HEK293 (cell line): ENCODE measurements at regions not wholly inside any gene's neighbourhood (a gene's known extent, or its start where the extent isn't known, plus 50 kb on each side); places are given as distances from the start of the nearest gene placed in this dataset.

Experiments
- CTCF ChIA-PET: fragments of 350-600 bp; formaldehyde crosslinking; extraction: SDS; loops from one replicate; lab custom pipeline; 2021; ENCODE audit warnings: antibody characterized with exemption; lab: Yijun Ruan, JAX
- POLR2A ChIA-PET: fragments of 300-600 bp; formaldehyde crosslinking; extraction: SDS; loops from one replicate; lab custom pipeline; 2020; ENCODE audit warnings: antibody characterized with exemption, inconsistent platforms; lab: Yijun Ruan, JAX
- H3K27ac ChIP-seq: fragments of 200-500 bp; sonication (Bioruptor generic); 2 replicates; pipeline ENCODE4 v1.5.1; 2014; ENCODE audit warnings: low read depth, low read length, control low read depth, inconsistent platforms; ENCODE audit errors: extremely low read depth
- H3K36me3 ChIP-seq, 2 experiments: fragments of 200-500 bp in 1 of 2; sonication (Bioruptor generic) in 1 of 2; 1 replicate in 1 of 2; 2 replicates in 1 of 2; pipeline ENCODE4 v1.5.1; 2014 to 2017; ENCODE audit warnings: inconsistent platforms in 2 of 2, low read length in 2 of 2; ENCODE audit not compliant: control insufficient read depth in 2 of 2, insufficient read depth in 1 of 2
- H3K4me1 ChIP-seq: fragments of 200-500 bp; sonication (Bioruptor generic); 2 replicates; pipeline ENCODE4 v1.5.1; 2014; ENCODE audit warnings: mild to moderate bottlenecking, low read length, inconsistent platforms; ENCODE audit not compliant: control insufficient read depth, insufficient read depth
- H3K4me3 ChIP-seq: 2 replicates; pipeline ENCODE4 v1.5.1; 2011; ENCODE audit warnings: low read depth, mild to moderate bottlenecking, control low read depth, low read length, moderate library complexity
- H3K9me3 ChIP-seq: fragments of 200-500 bp; sonication (Bioruptor generic); 2 replicates; pipeline ENCODE4 v1.5.1; 2014; ENCODE audit warnings: low read depth, low read length, inconsistent platforms; ENCODE audit not compliant: control insufficient read depth, insufficient read depth
- GFI1B ChIP-seq: fragments of 450-650 bp; formaldehyde crosslinking; IDR thresholded peaks from 2 replicates; pipeline ENCODE4 v1.5.1; 2016; ENCODE audit warnings: missing biosample characterization, missing genetic modification characterization
- IKZF3 ChIP-seq: fragments of 450-650 bp; IDR thresholded peaks from 2 replicates; pipeline ENCODE4 v1.5.0; 2018; ENCODE audit warnings: missing biosample characterization, mild to moderate bottlenecking, missing genetic modification characterization, moderate library complexity
- KLF8 ChIP-seq: fragments of 450-650 bp; formaldehyde crosslinking; IDR thresholded peaks from 2 replicates; pipeline ENCODE4 v1.5.1; 2016; ENCODE audit warnings: missing biosample characterization, missing genetic modification characterization
- PRDM1 ChIP-seq: fragments of 450-650 bp; formaldehyde crosslinking; IDR thresholded peaks from 2 replicates; pipeline ENCODE4; 2016; ENCODE audit warnings: missing biosample characterization, missing genetic modification characterization
- ZBTB1 ChIP-seq: fragments of 450-650 bp; formaldehyde crosslinking; IDR thresholded peaks from 2 replicates; pipeline ENCODE4 v1.5.1; 2016; ENCODE audit warnings: missing biosample characterization, missing genetic modification characterization
- ZNF133 ChIP-seq: fragments of 450-650 bp; formaldehyde crosslinking; IDR thresholded peaks from 2 replicates; pipeline ENCODE4 v1.5.1; 2016; ENCODE audit warnings: missing biosample characterization, missing genetic modification characterization
- ZNF221 ChIP-seq: fragments of 450-650 bp; formaldehyde crosslinking; IDR thresholded peaks from 2 replicates; pipeline ENCODE4 v1.5.1; 2017; ENCODE audit warnings: missing biosample characterization, missing genetic modification characterization, borderline replicate concordance
- ZNF341 ChIP-seq: fragments of 450-650 bp; formaldehyde crosslinking; IDR thresholded peaks from 2 replicates; pipeline ENCODE4; 2016; ENCODE audit warnings: low read depth, missing biosample characterization, missing genetic modification characterization
- ZNF404 ChIP-seq: fragments of 450-650 bp; formaldehyde crosslinking; IDR thresholded peaks from 2 replicates; pipeline ENCODE4 v1.5.1; 2017; ENCODE audit warnings: missing biosample characterization, missing genetic modification characterization
- ZNF423 ChIP-seq: fragments of 450-650 bp; formaldehyde crosslinking; IDR thresholded peaks from 2 replicates; pipeline ENCODE4 v1.5.1; 2016; ENCODE audit warnings: missing biosample characterization, missing genetic modification characterization
- ZNF501 ChIP-seq: fragments of 450-650 bp; formaldehyde crosslinking; IDR thresholded peaks from 2 replicates; pipeline ENCODE4 v1.5.1; 2016; ENCODE audit warnings: missing biosample characterization, missing genetic modification characterization
- ZNF530 ChIP-seq: fragments of 450-650 bp; formaldehyde crosslinking; IDR thresholded peaks from 2 replicates; pipeline ENCODE4 v1.5.1; 2016; ENCODE audit warnings: low read depth, missing biosample characterization, missing genetic modification characterization
- ZNF600 ChIP-seq: fragments of 450-650 bp; formaldehyde crosslinking; IDR thresholded peaks from 2 replicates; pipeline ENCODE4 v1.5.1; 2016; ENCODE audit warnings: missing biosample characterization, missing genetic modification characterization
- ZNF654 ChIP-seq: fragments of 450-650 bp; formaldehyde crosslinking; IDR thresholded peaks from 2 replicates; pipeline ENCODE4 v1.5.1; 2016; ENCODE audit warnings: low read depth, missing biosample characterization, missing genetic modification characterization
- ZNF660 ChIP-seq: fragments of 450-650 bp; IDR thresholded peaks from 2 replicates; pipeline ENCODE4 v1.5.1; 2018; ENCODE audit warnings: missing biosample characterization, mild to moderate bottlenecking, missing genetic modification characterization
- ZNF777 ChIP-seq: fragments of 450-650 bp; formaldehyde crosslinking; IDR thresholded peaks from 2 replicates; pipeline ENCODE4 v1.5.1; 2017; ENCODE audit warnings: missing biosample characterization, missing genetic modification characterization, borderline replicate concordance
- ZNF785 ChIP-seq: fragments of 450-650 bp; formaldehyde crosslinking; IDR thresholded peaks from 2 replicates; pipeline ENCODE4 v1.5.1; 2016; ENCODE audit warnings: missing biosample characterization, missing genetic modification characterization
- ZNF830 ChIP-seq: fragments of 450-650 bp; IDR thresholded peaks from 2 replicates; pipeline ENCODE4 v1.5.0; 2018; ENCODE audit warnings: missing biosample characterization, missing genetic modification characterization, low read depth, mild to moderate bottlenecking, moderate library complexity
- ZSCAN30 ChIP-seq: fragments of 450-650 bp; IDR thresholded peaks from 2 replicates; pipeline ENCODE4 v1.5.1; 2018; ENCODE audit warnings: missing biosample characterization, mild to moderate bottlenecking, missing genetic modification characterization, moderate library complexity
- TF ChIP-seq, protein P1 (sequence below): fragments of 450-650 bp; formaldehyde crosslinking; IDR thresholded peaks from 2 replicates; pipeline ENCODE4 v1.5.1; 2016; ENCODE audit warnings: missing biosample characterization, missing genetic modification characterization
- TF ChIP-seq, protein P2 (sequence below): fragments of 450-650 bp; formaldehyde crosslinking; IDR thresholded peaks from 2 replicates; pipeline ENCODE4 v1.5.1; 2016; ENCODE audit warnings: missing biosample characterization, missing genetic modification characterization
- TF ChIP-seq, protein P3 (sequence below): fragments of 450-650 bp; formaldehyde crosslinking; IDR thresholded peaks from 2 replicates; pipeline ENCODE4 v1.5.1; 2016; ENCODE audit warnings: missing biosample characterization, missing genetic modification characterization, borderline replicate concordance
- TF ChIP-seq, protein P4 (sequence below): fragments of 450-650 bp; formaldehyde crosslinking; IDR thresholded peaks from 2 replicates; pipeline ENCODE4 v1.5.1; 2016; ENCODE audit warnings: missing biosample characterization, missing genetic modification characterization

- ChIA-PET POLR2A (no interaction called here), CTCF (interaction anchor here (0.6 to 5.7 kb wide), 6 partner anchors 11 to 685 kb away, joined by 3 to 44 read pairs (median 4); no protein-coding TSS in a partner anchor)
- Histone ChIP-seq H3K36me3 (no peaks in the 10 kb centered on the region), H3K9me3 (no peaks in the 10 kb centered on the region), H3K27ac (no peak overlapping the region), H3K4me3 (no peak overlapping the region), H3K4me1 (peaks cover 11% of the 10 kb centered on the region; the same call in 1 of the 2 replicates)
- TF ChIP-seq, protein P1, sequence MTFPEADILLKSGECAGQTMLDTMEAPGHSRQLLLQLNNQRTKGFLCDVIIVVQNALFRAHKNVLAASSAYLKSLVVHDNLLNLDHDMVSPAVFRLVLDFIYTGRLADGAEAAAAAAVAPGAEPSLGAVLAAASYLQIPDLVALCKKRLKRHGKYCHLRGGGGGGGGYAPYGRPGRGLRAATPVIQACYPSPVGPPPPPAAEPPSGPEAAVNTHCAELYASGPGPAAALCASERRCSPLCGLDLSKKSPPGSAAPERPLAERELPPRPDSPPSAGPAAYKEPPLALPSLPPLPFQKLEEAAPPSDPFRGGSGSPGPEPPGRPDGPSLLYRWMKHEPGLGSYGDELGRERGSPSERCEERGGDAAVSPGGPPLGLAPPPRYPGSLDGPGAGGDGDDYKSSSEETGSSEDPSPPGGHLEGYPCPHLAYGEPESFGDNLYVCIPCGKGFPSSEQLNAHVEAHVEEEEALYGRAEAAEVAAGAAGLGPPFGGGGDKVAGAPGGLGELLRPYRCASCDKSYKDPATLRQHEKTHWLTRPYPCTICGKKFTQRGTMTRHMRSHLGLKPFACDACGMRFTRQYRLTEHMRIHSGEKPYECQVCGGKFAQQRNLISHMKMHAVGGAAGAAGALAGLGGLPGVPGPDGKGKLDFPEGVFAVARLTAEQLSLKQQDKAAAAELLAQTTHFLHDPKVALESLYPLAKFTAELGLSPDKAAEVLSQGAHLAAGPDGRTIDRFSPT (tag by site-specific recombination), result no peak
- TF ChIP-seq ZNF600 (tag by site-specific recombination) (no peak), ZNF404 (no peak), ZNF221 (no peak), ZNF830 (no peak), ZNF423 (no peak), GFI1B (tag by site-specific recombination) (no peak), ZNF530 (tag by site-specific recombination) (no peak), ZSCAN30 (tag by site-specific recombination) (no peak), ZNF660 (tag by site-specific recombination) (no peak)
- TF ChIP-seq, protein P2, sequence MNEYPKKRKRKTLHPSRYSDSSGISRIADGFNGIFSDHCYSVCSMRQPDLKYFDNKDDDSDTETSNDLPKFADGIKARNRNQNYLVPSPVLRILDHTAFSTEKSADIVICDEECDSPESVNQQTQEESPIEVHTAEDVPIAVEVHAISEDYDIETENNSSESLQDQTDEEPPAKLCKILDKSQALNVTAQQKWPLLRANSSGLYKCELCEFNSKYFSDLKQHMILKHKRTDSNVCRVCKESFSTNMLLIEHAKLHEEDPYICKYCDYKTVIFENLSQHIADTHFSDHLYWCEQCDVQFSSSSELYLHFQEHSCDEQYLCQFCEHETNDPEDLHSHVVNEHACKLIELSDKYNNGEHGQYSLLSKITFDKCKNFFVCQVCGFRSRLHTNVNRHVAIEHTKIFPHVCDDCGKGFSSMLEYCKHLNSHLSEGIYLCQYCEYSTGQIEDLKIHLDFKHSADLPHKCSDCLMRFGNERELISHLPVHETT, result no peak
These were observed 68.7 kb upstream of the DCLK2 start for GRCh38 chr4:150009533-150009932.

DNA sequence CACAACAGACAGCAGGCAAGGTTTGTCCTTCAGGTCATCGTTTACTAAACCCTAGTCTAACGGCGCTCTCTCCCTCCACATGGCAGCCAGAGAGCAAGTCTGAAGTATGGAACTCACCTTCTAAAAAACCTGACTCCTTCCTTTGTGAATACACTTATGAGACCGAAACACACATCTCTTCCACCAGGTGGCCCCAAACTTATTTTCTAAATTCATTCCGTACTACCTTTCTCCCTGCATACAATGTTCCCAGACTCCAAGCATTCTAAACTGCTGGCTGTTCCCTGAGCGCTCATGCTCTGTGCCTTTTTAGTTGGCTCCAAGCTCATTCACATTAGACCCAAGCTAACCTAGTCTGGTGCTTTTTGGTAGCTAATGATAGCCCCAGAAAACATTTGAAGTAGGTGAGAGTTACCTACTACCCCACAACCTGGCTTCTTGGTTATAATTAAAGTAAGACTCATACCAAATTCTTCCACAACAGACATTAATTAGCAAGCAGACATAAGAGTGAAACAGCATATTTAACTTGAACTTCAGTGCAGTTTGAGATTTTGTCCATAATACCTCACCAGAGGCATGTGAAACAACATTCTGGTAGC is 67.6 kb upstream of the DCLK2 start:
- Histone ChIP-seq H3K4me1 (peaks cover 7% of the 10 kb centered on the region; the same call in 1 of the 2 replicates), H3K9me3 (no peaks in the 10 kb centered on the region), H3K4me3 (no peak overlapping the region), H3K27ac (no peak overlapping the region), H3K36me3 (no peaks in the 10 kb centered on the region)
- CTCF ChIA-PET, result interaction anchor here (0.6 to 5.7 kb wide), 15 partner anchors 13 to 856 kb away, joined by 3 to 44 read pairs (median 4); no protein-coding TSS in a partner anchor
- TF ChIP-seq IKZF3 (tag by site-specific recombination) (no peak), ZNF777 (tag by site-specific recombination) (no peak), KLF8 (tag by site-specific recombination) (no peak), PRDM1 (tag by site-specific recombination) (0 out of 2 replicates have a peak, but pooled peaks have one; percentile 57), ZNF501 (no peak), ZNF654 (peak; percentile 60), ZNF133 (tag by site-specific recombination) (no peak), ZNF785 (no peak), ZNF600 (tag by site-specific recombination) (0 out of 2 replicates have a peak, but pooled peaks have one; percentile 37), ZNF341 (tag by site-specific recombination) (0 out of 2 replicates have a peak, but pooled peaks have one; percentile 12), ZBTB1 (no peak)
- TF ChIP-seq, protein P3, sequence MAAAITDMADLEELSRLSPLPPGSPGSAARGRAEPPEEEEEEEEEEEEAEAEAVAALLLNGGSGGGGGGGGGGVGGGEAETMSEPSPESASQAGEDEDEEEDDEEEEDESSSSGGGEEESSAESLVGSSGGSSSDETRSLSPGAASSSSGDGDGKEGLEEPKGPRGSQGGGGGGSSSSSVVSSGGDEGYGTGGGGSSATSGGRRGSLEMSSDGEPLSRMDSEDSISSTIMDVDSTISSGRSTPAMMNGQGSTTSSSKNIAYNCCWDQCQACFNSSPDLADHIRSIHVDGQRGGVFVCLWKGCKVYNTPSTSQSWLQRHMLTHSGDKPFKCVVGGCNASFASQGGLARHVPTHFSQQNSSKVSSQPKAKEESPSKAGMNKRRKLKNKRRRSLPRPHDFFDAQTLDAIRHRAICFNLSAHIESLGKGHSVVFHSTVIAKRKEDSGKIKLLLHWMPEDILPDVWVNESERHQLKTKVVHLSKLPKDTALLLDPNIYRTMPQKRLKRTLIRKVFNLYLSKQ (tag by site-specific recombination), result no peak
- TF ChIP-seq, protein P4, sequence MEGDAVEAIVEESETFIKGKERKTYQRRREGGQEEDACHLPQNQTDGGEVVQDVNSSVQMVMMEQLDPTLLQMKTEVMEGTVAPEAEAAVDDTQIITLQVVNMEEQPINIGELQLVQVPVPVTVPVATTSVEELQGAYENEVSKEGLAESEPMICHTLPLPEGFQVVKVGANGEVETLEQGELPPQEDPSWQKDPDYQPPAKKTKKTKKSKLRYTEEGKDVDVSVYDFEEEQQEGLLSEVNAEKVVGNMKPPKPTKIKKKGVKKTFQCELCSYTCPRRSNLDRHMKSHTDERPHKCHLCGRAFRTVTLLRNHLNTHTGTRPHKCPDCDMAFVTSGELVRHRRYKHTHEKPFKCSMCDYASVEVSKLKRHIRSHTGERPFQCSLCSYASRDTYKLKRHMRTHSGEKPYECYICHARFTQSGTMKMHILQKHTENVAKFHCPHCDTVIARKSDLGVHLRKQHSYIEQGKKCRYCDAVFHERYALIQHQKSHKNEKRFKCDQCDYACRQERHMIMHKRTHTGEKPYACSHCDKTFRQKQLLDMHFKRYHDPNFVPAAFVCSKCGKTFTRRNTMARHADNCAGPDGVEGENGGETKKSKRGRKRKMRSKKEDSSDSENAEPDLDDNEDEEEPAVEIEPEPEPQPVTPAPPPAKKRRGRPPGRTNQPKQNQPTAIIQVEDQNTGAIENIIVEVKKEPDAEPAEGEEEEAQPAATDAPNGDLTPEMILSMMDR (tag by site-specific recombination), result peak; percentile 35; the same call in 1 of the 2 replicates
- POLR2A ChIA-PET, result no interaction called here
